ENCODE measurements at regions not wholly inside any gene's neighbourhood (a gene's known extent, or its start where the extent isn't known, plus 50 kb on each side); places are given as distances from the start of the nearest gene placed in this dataset.
A peak's percentile ranks its signal among the peaks of the same experiment; 100 is the strongest.

DNA sequence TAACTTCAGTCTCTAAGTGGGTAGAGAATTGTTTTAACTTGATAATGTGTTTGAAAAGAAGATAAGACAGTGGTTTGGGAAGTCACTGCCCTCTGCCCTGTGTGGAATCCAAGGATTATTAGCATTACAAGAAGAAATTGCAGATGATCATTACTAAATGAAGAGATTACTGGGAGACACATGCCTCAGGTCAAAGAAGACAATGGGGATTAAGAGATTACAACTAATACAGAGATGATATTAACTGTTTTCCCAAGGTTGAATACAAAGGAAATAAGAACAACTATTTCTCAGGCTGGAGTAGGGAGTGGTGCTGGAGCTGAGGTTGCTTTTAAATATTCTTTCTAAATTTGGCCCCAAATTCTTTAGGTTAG is 166.0 kb downstream of the TRMT11 start:
- no peak for DNase-seq

DNA sequence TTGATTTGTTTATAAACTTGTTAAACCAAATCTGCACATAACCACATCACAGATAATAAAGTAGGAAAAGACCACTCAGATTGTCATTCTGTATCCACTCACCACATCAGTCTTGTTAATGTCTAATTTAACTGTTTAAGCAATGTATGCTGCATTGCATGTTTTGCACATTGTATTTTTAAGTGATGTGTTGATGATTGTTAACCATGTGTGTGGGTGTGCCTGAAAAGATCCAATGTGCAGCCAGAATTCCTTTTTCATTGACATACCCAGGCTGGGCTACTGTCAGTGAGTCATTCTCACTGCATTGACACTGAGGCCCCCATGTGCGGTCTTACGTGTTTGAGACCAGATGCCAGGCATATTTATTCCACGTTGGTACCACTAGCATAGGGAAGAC is 167.3 kb downstream of the TRMT11 start:
- DNase-seq, result no peak

DNA sequence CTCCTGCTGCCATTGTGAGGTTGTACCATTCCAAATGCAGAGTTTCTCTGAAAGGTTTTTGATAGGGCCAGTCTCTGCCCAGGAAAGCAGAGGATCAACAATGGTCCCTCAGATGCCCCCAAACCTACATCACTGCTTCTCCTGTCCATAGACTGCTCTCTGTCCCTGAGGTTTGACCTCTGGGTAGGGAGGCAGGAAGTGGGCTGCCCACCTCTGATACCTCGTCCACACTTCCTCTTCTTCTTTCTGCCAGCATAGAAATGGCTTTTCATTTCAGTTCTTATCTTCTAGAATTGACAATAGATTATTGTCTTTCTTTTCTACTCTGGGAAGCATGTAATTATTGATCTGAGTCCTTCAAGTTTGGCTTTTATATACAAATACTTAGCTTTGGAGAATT is 170.6 kb downstream of the TRMT11 start:
- no peak for DNase-seq

DNA sequence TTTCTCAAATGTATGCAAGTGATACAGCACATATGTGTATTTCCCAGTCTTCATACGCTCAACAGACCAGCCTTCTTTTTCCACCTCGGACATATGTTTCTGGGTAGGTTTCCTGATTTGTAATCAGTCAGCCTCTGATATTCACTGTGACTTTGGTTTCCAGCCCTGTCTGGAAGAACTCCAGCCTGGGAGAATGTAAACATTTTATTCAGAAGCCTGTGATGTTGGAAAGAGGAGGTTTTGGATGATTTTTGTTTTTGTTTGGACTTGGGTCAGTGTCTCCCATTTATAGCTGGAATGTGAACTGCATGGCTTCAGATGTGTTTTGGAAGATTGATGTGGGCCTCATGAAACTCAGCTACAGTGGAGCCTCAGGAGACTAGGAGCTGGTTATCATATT is 172.2 kb upstream of the CENPW start:
- no peak for DNase-seq

DNA sequence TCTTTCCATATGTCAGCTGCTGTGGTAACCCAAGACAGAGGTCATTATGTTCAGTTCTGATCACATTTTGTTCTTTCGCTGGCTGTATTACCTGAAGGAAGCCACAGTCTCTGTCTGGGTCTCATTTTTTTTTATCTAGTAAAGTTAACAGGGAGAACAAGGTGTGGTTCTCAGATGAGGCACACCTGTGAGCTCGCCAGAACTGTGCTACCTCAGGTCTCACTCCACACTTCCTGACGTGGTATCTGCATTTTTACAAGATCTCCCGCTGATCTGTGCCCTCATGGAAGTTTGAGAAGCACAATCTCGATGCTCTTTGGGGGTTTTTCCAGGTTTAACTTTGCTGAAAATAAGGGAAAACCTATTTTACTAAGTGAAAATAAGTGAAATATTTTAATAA is 169.5 kb upstream of the CENPW start:
- DNase-seq, result no peak

DNA sequence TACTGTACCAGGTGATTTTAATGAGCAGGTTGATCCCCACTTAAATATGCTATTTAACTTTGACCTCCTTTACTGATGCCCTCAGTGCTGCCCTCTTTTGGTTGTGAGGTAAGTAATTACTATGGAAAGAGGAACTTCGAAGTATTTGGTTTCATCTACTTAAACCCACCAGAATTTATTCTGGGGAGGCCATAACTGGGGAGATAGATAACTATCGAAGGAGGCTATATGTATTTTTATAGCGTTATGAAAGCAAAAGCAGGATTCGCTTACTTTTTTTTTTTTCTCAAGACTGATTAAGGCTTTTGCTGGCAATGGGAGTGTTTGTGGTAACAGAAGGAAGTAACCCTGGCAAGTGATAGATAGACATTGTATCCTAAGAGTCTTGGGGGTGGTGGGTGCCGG is 168.9 kb upstream of the CENPW start:
- no peak for DNase-seq

DNA sequence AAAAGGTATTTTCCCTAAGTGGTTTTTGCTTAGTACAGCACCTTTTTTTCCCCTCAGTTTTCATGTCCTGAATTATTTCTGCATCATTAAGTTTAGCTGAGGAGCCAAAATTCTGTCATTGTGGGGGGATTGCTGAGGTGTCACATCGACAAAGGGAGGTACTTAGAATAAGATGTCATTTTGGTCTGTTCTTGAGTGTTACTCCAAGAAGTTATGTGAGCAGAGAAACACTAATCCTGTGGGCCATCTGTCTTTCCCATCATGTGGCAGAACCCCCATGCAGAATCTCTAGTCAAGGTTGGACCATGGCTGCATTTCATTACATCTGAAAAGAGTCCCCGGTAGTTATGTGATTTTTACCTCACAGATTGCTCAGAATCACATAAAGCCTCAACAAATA is 167.8 kb upstream of the CENPW start:
- no peak for DNase-seq

DNA sequence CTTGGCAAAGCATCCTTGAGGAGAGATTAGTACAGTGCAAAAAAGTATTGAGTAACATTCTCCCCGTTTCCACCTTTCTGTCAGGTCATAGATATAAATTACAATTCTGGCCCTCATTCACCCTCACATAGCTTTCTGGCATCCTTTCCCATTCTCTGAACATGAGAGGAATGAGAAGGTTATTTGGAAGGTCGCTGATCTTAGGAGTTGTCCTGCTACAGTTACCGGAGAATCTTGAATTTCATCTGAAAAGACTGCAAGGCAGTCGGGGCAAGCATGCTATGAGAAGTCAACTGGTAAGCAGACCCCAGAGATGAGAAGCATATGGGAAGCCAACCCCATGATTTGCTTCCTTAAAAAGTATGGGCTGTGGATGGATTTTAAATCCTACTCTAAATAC is 166.7 kb upstream of the CENPW start:
- no peak for DNase-seq

DNA sequence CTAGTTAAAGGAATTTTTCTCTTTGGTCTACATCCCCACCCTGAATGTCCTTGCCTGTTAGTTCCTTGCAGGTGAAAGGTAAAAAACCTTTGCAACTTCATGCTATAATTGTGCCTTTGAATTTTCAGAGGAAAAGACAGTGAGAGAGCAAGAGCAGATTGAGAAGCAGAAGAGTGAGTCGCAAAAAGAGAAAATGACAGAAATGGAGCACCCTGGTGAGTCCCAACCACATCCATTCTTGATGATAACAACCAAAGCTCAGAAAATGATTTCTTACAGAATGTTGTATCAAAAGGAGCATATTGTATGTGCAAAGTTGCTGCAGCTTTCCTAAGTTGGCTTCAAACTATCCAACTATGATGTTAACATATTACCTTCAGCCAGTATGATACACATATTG is 165.2 kb upstream of the CENPW start:
- no peak for DNase-seq

DNA sequence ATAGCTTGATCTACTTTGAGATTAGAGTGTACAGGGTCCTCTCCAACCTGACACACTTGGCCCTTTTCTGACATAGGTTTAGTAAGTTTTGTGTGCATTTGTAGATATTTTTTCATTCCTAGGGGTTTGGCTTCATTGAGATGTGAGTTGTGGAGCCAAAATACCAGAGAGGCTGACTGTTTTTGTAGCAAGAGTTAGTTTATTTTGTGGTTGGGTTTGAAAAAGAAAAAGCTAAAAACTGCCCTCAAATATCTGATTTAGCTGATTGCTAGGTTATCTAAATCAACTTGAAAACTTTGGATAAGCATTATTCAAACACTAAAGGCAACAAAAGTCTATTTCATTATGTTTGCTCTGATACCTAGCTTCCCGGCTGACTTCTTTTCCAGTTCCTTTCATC is 164.7 kb upstream of the CENPW start:
- no peak for DNase-seq

DNA sequence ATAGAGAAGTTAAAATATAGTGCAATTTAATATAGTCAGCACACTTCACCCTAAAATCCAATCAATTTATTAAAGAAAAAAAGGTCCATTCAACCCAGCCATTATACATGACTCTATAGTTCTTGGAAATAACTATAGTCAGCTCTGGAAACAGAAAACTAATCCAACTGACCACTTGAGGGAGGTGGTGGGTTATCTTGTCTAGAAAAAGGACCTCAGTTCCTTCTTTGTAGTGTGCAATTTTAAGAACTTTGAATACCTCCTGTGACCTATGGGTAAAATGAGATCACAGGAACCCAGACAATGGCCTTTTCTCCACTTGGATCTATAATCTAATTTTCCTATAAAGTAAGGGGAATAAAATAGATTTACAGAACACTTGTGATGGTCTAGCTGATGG is 163.6 kb upstream of the CENPW start:
- DNase-seq, result peak; percentile 2

DNA sequence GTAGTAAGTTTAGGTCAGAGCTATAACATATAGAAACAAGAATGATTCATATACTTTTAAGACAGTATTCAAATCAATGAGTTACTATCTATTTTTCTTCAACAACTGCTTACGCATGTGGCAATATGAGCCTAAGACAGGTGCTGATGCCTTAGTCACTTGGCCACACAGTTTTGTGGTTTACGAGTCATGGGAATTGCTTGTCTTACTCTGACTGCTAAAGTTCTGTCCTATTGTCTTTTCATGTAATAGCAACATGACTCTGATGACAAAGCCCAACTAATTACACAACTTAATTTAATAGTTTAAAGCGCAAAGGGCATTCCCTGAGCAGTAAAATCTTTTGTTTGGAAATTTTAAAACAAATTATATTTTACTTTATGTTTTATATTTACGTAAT is 159.3 kb upstream of the CENPW start:
- DNase-seq, result no peak

DNA sequence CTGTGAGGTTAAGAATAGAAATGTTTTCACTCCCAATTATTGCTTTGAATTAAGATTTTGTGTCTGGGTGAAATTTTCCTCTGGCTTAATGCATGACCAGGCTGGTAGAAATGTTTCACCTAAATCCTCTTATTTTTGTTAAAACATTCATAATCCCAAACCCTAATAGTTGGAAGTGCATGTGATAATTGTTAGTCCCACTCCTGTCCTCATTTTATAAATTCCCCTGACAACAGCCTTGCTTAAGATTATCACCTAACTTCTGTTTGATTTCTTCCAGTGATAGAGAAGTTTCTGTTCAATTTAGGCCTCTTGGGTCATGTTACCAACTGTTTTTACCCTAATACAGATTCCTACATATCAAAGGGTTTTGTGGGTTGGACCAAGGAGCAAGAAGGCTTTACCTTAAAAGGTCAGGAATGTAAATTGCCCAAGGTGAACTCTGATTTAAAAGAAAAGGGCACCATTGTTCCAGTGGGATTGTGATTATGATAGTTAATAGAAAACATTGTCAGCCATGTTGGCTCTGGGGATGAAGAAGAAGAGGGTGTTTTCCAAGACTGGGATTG is 158.7 kb upstream of the CENPW start:
- no peak for DNase-seq

DNA sequence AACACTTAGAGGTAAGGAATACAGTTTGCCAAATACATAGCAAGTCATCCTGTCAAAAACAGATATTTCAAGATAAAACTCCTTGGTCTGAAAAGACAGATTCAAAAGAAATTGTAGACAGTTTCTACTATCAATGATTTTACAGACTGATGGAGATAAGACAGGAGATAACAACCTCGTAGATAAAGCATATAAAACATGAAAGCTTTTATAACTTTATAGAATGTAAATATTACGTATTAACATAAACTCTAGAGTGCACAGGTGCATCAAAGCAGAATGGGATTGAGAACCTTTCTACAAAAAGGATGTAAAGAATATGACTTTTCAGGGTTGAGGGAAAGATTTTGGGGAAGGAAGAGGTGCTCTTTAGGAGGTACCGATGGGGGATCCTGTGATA is 158.0 kb upstream of the CENPW start:
- no peak for DNase-seq

DNA sequence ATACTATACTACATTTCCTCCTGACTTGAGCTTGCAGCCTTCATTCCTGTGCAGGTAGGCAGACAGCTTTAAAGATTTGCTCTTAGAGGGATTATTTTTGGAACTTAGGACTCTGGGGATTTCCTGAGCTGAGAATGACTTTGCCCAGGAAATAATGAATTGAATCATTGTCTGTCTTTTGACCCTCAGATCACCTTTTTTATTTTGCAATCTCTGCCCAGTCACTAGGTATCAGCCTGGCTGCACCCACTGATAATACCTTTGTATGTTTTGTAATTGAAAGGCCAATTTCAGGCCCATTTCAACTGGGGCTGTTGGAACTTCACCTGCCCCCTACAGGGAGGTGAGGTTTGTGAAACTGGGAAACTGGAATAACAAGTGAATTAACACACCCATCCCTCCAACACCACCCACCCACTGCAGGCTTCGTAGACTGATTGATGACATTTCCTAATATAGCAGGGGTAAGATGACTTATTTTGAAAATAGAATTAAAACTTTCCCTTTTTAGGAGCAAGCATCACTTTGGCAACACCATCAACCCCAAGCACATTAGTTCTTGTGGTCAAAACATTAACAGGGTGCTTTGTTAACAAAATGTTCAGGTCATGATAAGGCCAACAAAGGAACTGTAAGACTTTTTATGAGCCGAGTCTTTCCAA is 157.1 kb upstream of the CENPW start:
- DNase-seq, result no peak

DNA sequence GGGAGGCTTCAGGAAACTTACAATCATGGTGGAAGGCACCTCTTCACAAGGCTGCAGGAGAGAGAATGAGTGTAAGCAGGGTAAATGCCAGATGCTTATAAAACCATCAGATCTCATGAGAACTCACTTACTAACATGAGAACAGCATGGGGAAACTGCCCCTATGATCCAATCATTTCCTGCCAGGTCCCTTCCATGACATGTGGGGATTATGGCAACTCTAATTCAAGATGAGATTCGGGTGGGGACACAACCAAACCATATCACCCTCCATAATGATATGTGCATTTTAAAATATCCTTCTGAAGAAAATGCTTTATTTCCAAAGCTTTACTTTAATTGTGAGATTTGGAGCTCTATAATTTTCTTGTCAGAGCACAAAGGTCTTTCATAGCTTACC is 154.1 kb upstream of the CENPW start:
- no peak for DNase-seq

DNA sequence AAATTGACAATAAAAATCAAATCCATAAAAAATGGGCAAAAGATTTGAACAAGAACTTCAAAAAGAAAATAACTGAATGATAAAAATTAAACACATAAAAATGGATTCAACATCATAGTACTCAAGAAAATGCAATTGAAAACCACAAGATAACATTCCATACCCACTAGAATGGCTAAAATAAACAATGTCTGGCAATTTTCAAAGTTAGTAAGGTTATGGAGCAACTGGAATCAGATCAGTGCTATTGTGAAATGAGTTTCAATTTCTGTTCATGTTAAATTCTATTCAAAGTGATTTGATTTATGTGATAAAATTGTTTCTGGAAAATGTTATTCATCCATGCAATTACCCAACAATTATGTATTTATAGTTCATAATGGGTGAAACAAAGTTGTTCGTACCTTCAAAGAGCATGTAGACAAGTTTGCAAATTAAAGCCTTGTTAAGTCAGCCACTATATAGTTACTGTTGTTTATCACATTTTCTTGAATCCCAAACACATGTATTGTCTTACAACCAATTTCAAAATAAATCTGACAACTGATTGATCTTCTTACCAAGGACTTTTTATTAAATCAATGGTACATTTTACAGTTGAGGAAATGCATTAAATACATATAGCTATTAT is 151.5 kb upstream of the CENPW start:
- no peak for DNase-seq

DNA sequence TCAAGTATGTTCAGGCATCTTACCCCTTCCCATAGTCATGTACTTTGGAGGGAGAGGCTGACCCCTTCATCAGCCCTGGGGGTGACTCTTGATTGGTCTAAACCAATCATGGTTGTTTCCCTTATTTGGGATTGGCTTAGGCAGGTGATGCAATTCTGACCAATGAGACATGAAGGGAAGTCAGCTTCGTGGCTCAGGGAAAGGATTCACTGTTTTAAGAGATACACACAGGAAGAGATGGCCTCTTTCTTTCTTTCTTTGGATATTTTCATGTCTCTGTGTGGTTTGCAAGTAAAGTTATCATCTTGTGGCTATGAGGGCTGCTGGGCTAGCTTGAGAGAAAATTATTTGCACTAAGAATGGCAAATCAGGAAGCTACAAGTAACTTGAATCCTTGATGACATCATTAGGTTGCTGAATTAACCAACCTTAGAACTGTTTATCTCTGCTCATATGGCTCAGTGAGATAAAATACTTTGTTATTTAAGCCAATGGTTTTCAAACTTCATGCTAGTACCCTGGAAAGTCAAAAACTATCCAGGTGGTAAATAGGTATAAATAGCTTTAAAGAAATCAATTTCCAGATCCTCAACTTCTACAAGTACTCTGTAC is 144.2 kb upstream of the CENPW start:
- DNase-seq, result no peak

DNA sequence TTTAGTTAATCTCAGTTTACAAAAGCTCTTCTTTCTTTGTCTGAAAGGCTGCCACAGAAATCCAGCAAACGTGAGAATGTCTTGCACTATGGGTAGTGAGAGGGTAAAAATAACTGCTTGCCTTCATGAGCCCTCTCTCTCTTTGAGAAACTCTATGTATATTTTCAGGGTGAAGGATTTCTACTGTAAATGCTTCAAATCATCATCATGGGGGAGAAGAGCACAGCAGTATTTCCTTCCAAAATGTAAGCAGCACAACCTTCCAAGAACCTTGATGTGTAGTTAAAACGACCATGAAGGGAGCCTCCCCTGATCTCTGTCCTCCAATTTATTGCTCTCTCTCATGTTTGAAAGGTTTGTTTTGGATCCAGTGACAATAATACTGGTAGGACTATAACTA is 141.3 kb upstream of the CENPW start:
- DNase-seq, result no peak

DNA sequence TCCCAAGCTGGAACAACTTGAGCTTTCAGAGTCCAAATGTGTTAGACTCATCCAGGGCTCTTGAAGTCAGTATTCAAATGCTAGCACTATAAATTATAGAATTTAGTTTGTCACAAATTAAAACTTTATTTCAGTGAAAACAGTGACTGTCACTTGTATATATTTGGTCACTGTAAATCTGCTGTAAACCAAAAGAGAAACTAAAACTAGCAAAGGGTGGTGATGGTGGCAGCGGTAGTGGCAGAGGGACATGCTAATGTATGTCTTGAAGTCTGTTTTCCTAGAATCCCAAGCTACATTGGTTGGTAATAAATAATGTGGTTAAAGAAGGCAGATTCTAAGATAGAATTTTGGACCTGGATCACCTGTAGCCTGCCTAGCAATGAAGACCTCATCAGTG is 140.4 kb upstream of the CENPW start:
- DNase-seq, result no peak

DNA sequence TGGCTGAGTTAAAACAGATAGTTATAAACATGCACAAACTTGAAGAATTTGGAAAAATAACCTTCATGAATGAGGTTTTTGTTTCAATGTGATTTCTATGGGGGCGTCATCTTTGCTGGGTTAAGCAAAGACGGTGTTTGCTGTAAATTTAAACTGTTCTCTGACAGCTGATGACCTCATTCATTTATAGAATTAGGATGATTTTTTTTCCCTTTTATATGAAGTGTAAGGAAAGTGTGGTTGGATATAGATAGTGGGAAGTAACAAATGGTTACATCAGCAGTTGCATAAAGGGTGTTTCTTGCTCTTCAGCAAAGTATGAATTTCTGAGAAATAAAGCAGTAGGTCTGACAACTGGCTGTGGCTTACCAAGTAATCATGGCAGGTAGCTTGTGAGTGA is 137.2 kb upstream of the CENPW start:
- DNase-seq, result no peak

DNA sequence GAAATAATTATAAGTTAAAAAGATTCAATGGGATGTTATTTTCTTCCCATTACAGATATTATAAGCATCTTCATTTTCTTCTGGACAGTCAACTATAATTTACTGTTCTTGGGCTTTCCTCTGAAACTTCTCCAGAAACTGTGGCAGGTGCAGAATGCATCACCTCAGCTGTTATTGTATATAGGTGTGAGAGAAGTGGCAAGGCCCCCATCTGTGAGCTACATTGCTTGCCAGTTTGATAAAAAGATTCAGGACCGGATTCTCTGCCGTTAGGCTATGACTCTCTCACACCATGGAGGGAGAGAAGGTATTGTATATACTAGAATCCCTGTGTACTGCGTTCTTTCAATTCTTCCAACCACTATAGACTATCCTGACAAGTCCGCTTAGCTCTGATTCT is 135.8 kb upstream of the CENPW start:
- DNase-seq, result no peak

DNA sequence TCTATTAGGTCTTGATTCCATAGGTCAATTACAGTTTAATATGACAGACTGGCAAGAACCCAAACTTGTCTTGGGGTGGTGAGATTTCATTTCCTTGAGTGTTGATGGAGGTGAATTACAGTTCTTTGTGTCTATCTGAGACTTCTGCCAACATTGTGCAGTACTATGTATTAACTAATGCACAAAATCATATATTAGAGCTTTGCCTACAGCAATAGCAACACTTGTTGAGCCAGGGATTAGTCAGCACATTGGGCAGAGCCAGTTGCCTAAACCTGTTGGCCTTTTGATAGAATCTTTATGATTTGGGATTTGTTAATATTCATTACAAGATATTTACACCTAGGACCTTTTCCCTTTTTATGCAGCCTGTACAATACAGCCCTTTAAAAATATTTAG is 135.3 kb upstream of the CENPW start:
- DNase-seq, result no peak

DNA sequence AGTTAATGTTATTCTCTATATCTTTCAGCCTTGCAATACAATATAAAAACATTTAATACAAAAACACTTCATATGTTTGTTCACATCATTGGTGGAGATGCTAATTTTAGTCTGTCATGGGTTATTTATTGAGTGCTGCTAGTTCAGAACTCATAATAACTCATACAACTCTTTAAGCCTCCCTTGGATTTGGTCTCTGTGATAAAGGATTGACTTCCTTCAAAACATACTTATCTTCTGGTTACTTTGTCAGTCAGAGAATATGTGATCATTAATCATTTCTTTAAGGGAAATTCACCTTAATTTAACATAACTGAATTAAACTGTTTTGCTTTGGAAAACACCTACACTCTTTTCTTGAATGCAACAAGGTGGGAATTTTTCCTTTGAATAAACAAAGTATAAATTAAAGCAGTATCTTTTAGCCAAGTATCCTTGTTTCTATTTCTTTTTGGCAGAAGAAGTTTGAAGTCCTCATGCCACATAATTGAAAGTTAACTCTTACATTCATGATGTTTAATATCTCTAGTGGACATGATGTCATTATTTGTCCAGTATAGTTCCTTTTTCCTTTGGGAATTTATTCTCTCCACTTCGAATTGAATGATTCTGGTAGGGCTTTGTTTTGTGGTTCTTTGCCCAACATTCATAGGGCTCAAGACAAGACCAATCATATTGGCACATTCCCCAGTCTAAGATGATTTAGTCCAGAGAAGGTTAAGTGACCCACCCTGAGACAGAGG is 133.2 kb upstream of the CENPW start:
- no peak for DNase-seq
